Stomach (tissue), 4 donors: ENCODE measurements at regions not wholly inside any gene's neighbourhood (a gene's known extent, or its start where the extent isn't known, plus 50 kb on each side); places are given as distances from the start of the nearest gene placed in this dataset.

Experiments used
- EP300 ChIP-seq: sonication (generic); formaldehyde crosslinking; IDR thresholded peaks from one replicate; pipeline ENCODE4 v1.6.1; 2017; ENCODE audit warnings: antibody characterized with exemption
- POLR2A ChIP-seq, 4 donors: fragments of 450-650 bp; IDR thresholded peaks; one replicate each; pipeline ENCODE4 v1.6.1; 2016; ENCODE audit warnings: antibody characterized with exemption in 4 of 4, control low read depth in 2 of 4, mild to moderate bottlenecking in 1 of 4, moderate library complexity in 1 of 4
- POLR2AphosphoS5 ChIP-seq, 3 donors: sonication (generic); formaldehyde crosslinking; IDR thresholded peaks; one replicate each; pipeline ENCODE4 v1.6.1; 2016; ENCODE audit warnings: antibody characterized with exemption in 3 of 3
- TF ChIP-seq, protein P1 (sequence below), 7 experiments: fragments of 450-650 bp in 4 of 7; fragments of 200-600 bp in 3 of 7; sonication (generic) in 3 of 7; IDR thresholded peaks; one replicate each; pipeline ENCODE4 v1.5.1; 2016 to 2019; ENCODE audit warnings: antibody characterized with exemption in 7 of 7, control low read depth in 2 of 7, mild to moderate bottlenecking in 1 of 7

DNA sequence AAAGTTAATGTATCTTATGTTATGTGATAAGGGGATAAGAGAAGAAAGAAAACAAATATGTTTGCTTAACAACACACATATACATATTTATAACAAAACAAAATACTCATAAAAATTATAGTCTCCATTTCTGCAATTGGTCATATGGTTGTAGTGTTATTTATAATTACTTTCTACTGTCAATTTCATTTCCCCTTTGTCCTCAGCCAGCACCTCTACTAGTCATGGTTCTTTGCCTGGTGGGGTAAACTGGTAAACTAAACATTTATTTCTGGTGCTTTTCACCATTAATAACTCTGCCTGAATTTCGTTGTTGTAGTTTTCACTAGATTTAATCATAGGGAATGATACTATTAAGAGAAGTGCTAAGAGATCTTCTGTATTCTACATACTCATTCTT, 88.0 kb upstream of the ALCAM start:
- TF ChIP-seq, protein P1, sequence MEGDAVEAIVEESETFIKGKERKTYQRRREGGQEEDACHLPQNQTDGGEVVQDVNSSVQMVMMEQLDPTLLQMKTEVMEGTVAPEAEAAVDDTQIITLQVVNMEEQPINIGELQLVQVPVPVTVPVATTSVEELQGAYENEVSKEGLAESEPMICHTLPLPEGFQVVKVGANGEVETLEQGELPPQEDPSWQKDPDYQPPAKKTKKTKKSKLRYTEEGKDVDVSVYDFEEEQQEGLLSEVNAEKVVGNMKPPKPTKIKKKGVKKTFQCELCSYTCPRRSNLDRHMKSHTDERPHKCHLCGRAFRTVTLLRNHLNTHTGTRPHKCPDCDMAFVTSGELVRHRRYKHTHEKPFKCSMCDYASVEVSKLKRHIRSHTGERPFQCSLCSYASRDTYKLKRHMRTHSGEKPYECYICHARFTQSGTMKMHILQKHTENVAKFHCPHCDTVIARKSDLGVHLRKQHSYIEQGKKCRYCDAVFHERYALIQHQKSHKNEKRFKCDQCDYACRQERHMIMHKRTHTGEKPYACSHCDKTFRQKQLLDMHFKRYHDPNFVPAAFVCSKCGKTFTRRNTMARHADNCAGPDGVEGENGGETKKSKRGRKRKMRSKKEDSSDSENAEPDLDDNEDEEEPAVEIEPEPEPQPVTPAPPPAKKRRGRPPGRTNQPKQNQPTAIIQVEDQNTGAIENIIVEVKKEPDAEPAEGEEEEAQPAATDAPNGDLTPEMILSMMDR (IDR thresholded peaks at IDR 0.05): no peak
- no peak for TF ChIP-seq POLR2A (IDR thresholded peaks at IDR 0.05)
- TF ChIP-seq POLR2AphosphoS5 (IDR thresholded peaks at IDR 0.05): no peak
- no peak for TF ChIP-seq EP300
